Superior temporal gyrus (tissue), 1 donor: ENCODE measurements at regions not wholly inside any gene's neighbourhood (a gene's known extent, or its start where the extent isn't known, plus 50 kb on each side); places are given as distances from the start of the nearest gene placed in this dataset.

ENCODE experiments used
- DNase-seq: peaks from one replicate; pipeline ENCODE4 v3.0.0-alpha.2; 2016; ENCODE audit errors: extremely low spot score

GRCh38 chr12:72082986-72083820 lies 144.6 kb downstream of the TPH2 start:
- DNase-seq = no peak

GRCh38 chr12:72084061-72084460 lies 145.4 kb downstream of the TPH2 start:
- DNase-seq = no peak

GRCh38 chr12:72084880-72085279 lies 146.2 kb downstream of the TPH2 start:
- DNase-seq = no peak

- no peak for DNase-seq
These were observed 151.0 kb downstream of the TPH2 start for GRCh38 chr12:72089678-72090077.

- DNase-seq = no peak
These were observed 154.8 kb downstream of the TPH2 start for GRCh38 chr12:72093424-72093823.

- DNase-seq = no peak
These were observed 155.3 kb downstream of the TPH2 start for GRCh38 chr12:72093930-72094329.

GRCh38 chr12:72094490-72094889 lies 155.8 kb downstream of the TPH2 start:
- DNase-seq = no peak

- DNase-seq = no peak
These were observed 156.4 kb downstream of the TPH2 start for GRCh38 chr12:72095025-72095424.

- DNase-seq = no peak
These were observed 160.0 kb downstream of the TPH2 start for GRCh38 chr12:72098622-72099021.

GRCh38 chr12:72100854-72101253 lies 162.2 kb downstream of the TPH2 start:
- DNase-seq = no peak

- DNase-seq = no peak
These were observed 163.5 kb downstream of the TPH2 start for GRCh38 chr12:72102150-72102549.

- no peak for DNase-seq
These were observed 166.3 kb upstream of the TRHDE start for GRCh38 chr12:72105849-72106248.

GRCh38 chr12:72110937-72111650 lies 161.1 kb upstream of the TRHDE start:
- DNase-seq = peak; percentile 76

GRCh38 chr12:72111706-72112105 lies 160.5 kb upstream of the TRHDE start:
- no peak for DNase-seq

GRCh38 chr12:72133497-72134055 lies 138.6 kb upstream of the TRHDE start:
- DNase-seq = peak; percentile 63

- no peak for DNase-seq
These were observed 137.7 kb upstream of the TRHDE start for GRCh38 chr12:72134246-72135020.

GRCh38 chr12:72135021-72135301 lies 137.2 kb upstream of the TRHDE start:
- peak; percentile 47 for DNase-seq

GRCh38 chr12:72136792-72137191 lies 135.4 kb upstream of the TRHDE start:
- DNase-seq = no peak

- no peak for DNase-seq
These were observed 132.8 kb upstream of the TRHDE start for GRCh38 chr12:72139411-72139810.

- DNase-seq = no peak
These were observed 130.8 kb upstream of the TRHDE start for GRCh38 chr12:72141381-72141780.

- no peak for DNase-seq
These were observed 127.6 kb upstream of the TRHDE start for GRCh38 chr12:72144553-72144952.

GRCh38 chr12:72146495-72146894 lies 125.7 kb upstream of the TRHDE start:
- no peak for DNase-seq
